Fibroblast of villous mesenchyme (primary cell): ENCODE measurements at regions not wholly inside any gene's neighbourhood (a gene's known extent, or its start where the extent isn't known, plus 50 kb on each side); places are given as distances from the start of the nearest gene placed in this dataset.
"Not testable (repeated sequence)": the region's sequence is repeated elsewhere in the genome, so short reads cannot be mapped to it uniquely, and the experiment has no call there.

Source experiments
- DNase-seq: peaks from one replicate; pipeline ENCODE4 v3.0.0-alpha.2; 2010; ENCODE audit warnings: low read depth
- H3K4me3 ChIP-seq: 2 replicates; pipeline ENCODE4 v1.5.1; 2011; ENCODE audit warnings: low read depth, mild to moderate bottlenecking, low read length
- TF ChIP-seq, protein P1 (sequence below): IDR thresholded peaks from 2 replicates; pipeline ENCODE4 v1.5.1; 2012; ENCODE audit warnings: low read depth, mild to moderate bottlenecking, low read length; ENCODE audit not compliant: insufficient read depth

DNA sequence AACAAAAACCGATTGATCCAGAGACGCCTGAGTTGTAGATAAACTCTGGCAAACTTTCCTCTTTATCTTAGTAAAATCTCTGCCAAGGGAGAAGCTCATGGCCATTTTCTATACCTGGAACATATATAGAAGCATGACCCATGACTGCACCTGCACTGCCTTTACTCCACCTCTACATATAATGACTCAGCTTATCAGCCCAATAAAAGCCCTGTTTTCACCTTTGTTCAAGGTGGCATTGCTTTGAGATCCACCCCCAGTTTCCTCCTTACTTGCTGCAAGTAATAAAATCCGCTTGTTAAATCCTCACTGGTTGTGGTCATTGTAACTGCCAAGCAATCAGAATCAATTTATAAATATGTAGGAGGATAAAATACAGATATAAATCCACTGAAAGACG lies 1280.4 kb downstream of the NSUN3 start:
- TF ChIP-seq, protein P1, sequence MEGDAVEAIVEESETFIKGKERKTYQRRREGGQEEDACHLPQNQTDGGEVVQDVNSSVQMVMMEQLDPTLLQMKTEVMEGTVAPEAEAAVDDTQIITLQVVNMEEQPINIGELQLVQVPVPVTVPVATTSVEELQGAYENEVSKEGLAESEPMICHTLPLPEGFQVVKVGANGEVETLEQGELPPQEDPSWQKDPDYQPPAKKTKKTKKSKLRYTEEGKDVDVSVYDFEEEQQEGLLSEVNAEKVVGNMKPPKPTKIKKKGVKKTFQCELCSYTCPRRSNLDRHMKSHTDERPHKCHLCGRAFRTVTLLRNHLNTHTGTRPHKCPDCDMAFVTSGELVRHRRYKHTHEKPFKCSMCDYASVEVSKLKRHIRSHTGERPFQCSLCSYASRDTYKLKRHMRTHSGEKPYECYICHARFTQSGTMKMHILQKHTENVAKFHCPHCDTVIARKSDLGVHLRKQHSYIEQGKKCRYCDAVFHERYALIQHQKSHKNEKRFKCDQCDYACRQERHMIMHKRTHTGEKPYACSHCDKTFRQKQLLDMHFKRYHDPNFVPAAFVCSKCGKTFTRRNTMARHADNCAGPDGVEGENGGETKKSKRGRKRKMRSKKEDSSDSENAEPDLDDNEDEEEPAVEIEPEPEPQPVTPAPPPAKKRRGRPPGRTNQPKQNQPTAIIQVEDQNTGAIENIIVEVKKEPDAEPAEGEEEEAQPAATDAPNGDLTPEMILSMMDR, result no peak
- no peak overlapping the region for H3K4me3 ChIP-seq
- DNase-seq, result no peak

DNA sequence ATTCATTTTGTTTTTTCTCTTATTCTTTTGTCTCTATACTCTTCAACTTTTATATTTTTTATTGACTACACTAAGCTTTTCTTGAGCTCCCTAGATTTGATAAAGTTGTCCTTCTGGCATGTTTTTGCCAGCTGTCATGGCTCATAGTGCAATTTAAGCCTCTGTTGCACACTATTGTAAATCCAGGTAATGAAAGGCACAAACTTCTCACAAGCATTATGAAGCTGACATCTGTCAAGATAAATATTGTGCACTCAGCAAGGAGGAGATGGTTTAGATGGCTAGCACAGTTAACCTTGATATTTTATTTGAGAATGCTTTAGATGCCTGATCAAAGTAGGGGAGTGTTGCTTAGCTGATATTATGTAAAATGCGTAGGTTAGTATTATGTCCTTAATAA lies 1280.9 kb downstream of the NSUN3 start:
- H3K4me3 ChIP-seq, result no peak overlapping the region
- TF ChIP-seq, protein P1, result no peak
- no peak for DNase-seq

DNA sequence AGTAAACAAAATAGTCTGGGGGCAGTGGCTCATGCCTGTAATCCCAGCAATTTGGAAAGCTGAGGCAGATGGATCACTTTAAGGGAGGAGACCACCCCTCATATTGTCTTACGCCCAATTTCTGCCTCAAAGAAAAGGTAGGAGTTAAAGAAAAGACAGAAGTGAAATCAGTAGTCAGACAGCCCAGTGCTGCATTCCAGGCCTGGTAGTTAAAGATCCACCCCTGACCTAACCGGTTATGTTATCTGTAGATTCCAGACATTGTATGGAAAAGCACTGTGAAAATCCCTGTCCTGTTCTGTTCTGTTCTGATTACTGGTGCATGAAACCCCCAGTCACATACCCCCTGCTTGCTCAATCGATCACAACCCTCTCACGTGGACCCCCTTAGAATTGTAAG lies 1285.1 kb downstream of the NSUN3 start:
- DNase-seq, H3K4me3 ChIP-seq: not testable (repeated sequence)

GRCh38 chr3:95348879-95349278 lies 1286.0 kb downstream of the NSUN3 start:
- TF ChIP-seq, protein P1, result no peak
- H3K4me3 ChIP-seq, result no peak overlapping the region
- DNase-seq, result no peak

- no peak for DNase-seq
- TF ChIP-seq, protein P1, result no peak
- no peak overlapping the region for H3K4me3 ChIP-seq
Observed at GRCh38 chr3:95350049-95350448, 1287.2 kb downstream of the NSUN3 start.

DNA sequence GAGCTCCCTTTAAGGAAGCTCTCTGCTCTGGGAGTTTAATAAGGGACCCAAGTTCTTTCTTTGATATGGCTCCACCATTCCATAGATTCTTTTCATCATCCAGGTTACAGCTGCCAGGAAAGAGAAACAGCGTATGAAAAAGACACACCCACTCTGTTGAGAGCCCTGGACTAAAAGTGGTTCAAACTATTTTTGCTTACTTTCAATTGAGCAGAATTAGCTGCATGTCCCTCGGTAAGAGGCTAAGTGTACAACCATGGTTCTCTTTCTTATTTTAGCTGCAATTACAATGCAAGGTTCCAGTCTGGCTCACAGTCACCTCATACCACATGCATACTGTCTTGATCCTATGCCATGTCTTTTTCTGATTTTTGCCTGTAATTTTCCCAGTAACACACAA lies 1288.3 kb downstream of the NSUN3 start:
- no peak overlapping the region for H3K4me3 ChIP-seq
- no peak for DNase-seq
- TF ChIP-seq, protein P1, result no peak

- DNase-seq, result no peak
- no peak overlapping the region for H3K4me3 ChIP-seq
- TF ChIP-seq, protein P1, result no peak
Observed at GRCh38 chr3:95352471-95352870, 1289.6 kb downstream of the NSUN3 start.

GRCh38 chr3:95354489-95354888 lies 1291.6 kb downstream of the NSUN3 start:
- no peak overlapping the region for H3K4me3 ChIP-seq
- TF ChIP-seq, protein P1, result no peak
- DNase-seq, result no peak
